ENCODE measurements at regions not wholly inside any gene's neighbourhood (a gene's known extent, or its start where the extent isn't known, plus 50 kb on each side); places are given as distances from the start of the nearest gene placed in this dataset.
A peak's percentile ranks its signal among the peaks of the same experiment; 100 is the strongest.

DNA sequence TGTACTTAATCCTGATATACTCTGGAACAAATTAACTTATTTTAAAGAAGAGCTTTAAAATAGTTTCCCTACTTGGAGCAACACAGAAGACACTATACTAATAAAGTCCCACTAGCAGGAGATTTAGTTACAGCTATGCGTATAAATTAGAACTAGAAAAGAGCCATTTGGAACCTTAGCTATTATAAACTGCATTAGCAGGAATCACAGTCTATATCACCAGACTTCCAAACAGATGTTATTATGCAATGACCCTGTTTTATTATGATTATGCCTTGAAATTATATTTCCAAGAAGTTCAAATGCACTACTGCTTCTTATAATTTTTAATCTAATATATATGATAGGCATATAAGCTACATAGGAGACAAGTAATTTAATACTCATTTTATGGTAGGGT lies 95.5 kb upstream of the WDR44 start:
- Histone ChIP-seq H3K27me3 (ENCODE audit: control insufficient read depth, insufficient read depth, low read length) (no peaks in the 10 kb centered on the region), H3K36me3 (ENCODE audit: control insufficient read depth, insufficient read depth, low read length) (no peaks in the 10 kb centered on the region), H3K4me3 (ENCODE audit: low read depth, low read length) (no peak overlapping the region)
- CTCF ChIA-PET, result no interaction called here
- TF ChIP-seq, protein P1, sequence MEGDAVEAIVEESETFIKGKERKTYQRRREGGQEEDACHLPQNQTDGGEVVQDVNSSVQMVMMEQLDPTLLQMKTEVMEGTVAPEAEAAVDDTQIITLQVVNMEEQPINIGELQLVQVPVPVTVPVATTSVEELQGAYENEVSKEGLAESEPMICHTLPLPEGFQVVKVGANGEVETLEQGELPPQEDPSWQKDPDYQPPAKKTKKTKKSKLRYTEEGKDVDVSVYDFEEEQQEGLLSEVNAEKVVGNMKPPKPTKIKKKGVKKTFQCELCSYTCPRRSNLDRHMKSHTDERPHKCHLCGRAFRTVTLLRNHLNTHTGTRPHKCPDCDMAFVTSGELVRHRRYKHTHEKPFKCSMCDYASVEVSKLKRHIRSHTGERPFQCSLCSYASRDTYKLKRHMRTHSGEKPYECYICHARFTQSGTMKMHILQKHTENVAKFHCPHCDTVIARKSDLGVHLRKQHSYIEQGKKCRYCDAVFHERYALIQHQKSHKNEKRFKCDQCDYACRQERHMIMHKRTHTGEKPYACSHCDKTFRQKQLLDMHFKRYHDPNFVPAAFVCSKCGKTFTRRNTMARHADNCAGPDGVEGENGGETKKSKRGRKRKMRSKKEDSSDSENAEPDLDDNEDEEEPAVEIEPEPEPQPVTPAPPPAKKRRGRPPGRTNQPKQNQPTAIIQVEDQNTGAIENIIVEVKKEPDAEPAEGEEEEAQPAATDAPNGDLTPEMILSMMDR (IDR thresholded peaks at IDR 0.05; ENCODE audit: insufficient read depth, low read depth, low read length), result no peak
- POLR2A ChIA-PET, result interaction anchor here (0.7 kb wide), 1 partner anchor 205 kb away, joined by 3 read pairs; no protein-coding TSS in a partner anchor
- no peak for DNase-seq (ENCODE audit: low read depth)

DNA sequence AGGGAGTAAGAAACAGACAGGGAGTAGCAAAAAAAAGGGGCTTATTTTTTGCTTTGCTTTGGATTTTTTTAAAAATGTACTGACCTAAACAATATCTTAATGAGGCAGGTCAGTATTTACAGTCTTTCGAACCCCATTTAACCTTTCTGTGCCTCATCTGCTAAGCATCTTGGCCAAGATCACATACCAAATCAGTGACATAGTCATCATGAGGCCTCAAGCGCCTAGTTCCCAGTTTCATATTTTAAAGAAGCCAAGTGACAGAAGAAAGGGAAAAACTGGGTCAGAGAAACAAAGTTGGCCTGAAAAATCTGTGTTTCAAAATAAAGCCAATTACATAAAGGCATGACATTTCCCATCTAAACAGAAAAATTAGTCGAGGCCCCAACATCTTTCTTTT lies 94.6 kb upstream of the WDR44 start:
- DNase-seq (ENCODE audit: low read depth), result peak; percentile 27
- no peaks in the 10 kb centered on the region for H3K36me3 ChIP-seq (ENCODE audit: control insufficient read depth, insufficient read depth, low read length)
- ChIA-PET POLR2A (no interaction called here), CTCF (no interaction called here)
- TF ChIP-seq, protein P1 (IDR thresholded peaks at IDR 0.05; ENCODE audit: insufficient read depth, low read depth, low read length), result no peak
- H3K4me3 ChIP-seq (ENCODE audit: low read depth, low read length), result no peak overlapping the region
- H3K27me3 ChIP-seq (ENCODE audit: control insufficient read depth, insufficient read depth, low read length), result no peaks in the 10 kb centered on the region

DNA sequence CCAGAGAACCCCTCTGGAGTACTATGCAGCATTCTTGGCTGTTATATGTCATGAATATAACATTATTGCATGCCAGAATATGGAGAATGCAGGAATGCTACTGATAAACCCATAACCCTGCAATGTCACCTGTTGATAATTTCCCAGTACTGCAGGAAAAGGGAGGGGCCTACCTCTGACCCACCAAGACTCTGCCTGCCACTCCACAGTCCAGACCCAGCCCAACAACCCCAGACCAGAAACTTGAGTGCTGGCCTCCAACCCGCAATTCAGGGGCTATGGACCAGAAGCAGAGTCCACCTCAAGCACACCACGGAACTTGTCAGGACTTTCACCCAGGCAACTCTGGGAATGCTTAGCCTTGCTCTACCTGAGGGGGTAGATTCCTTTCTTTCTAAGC lies 92.9 kb upstream of the WDR44 start:
- no peaks in the 10 kb centered on the region for H3K27me3 ChIP-seq (ENCODE audit: control insufficient read depth, insufficient read depth, low read length)
- no peak overlapping the region for H3K4me3 ChIP-seq (ENCODE audit: low read depth, low read length)
- no peaks in the 10 kb centered on the region for H3K36me3 ChIP-seq (ENCODE audit: control insufficient read depth, insufficient read depth, low read length)
- ChIA-PET CTCF (no interaction called here), POLR2A (no interaction called here)
- TF ChIP-seq, protein P1 (IDR thresholded peaks at IDR 0.05; ENCODE audit: insufficient read depth, low read depth, low read length), result no peak
- no peak for DNase-seq (ENCODE audit: low read depth)

DNA sequence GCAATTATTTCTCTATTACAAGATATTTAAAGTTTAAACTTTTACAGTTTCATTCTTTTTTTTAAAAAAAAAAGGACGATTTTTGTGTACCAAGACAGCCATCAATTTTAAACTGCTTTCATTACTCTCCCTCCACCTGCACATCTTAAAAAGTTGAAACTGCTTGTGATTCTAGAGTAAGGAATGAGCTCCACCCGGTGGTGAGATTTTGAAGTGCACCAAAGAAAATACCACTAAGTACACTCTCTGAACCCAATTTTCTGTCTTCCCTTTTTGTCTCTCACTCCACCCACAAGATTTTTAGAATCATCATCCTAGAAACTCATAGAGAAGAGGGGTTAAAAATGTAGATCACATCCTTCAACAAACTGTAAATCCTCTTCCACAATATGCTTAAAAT lies 91.3 kb upstream of the WDR44 start:
- TF ChIP-seq, protein P1 (IDR thresholded peaks at IDR 0.05; ENCODE audit: insufficient read depth, low read depth, low read length), result peak; percentile 57
- Histone ChIP-seq H3K4me3 (ENCODE audit: low read depth, low read length) (no peak overlapping the region), H3K36me3 (ENCODE audit: control insufficient read depth, insufficient read depth, low read length) (no peaks in the 10 kb centered on the region), H3K27me3 (ENCODE audit: control insufficient read depth, insufficient read depth, low read length) (no peaks in the 10 kb centered on the region)
- ChIA-PET CTCF (interaction anchor here (0.6 to 1.5 kb wide), 8 partner anchors 15 to 1765 kb away, joined by 3 to 8 read pairs (median 3); no protein-coding TSS in a partner anchor), POLR2A (no interaction called here)
- DNase-seq (ENCODE audit: low read depth), result no peak

DNA sequence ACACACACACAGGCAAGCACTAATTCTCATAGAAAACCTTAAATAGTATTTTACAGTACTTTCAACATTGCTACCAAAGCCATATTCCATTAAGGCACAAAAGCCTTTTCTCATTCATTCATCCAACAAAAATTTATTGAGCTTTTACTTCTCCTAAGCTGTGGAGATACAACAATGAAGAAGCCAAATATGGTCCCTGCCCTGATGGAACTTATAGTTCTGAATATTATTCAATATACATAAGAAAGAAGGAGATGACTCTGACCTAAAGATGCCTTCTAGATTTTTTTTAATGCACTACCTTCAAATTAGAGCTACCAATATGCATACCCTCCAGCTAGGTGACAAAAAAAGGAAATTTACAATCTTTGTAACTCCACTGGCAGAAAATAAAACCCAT lies 90.0 kb upstream of the WDR44 start:
- TF ChIP-seq, protein P1 (IDR thresholded peaks at IDR 0.05; ENCODE audit: insufficient read depth, low read depth, low read length), result no peak
- DNase-seq (ENCODE audit: low read depth), result no peak
- CTCF ChIA-PET, result interaction anchor here (0.7 to 1.2 kb wide), 2 partner anchors 9 to 19 kb away, joined by 3 read pairs; no protein-coding TSS in a partner anchor
- POLR2A ChIA-PET, result no interaction called here
- Histone ChIP-seq H3K27me3 (ENCODE audit: control insufficient read depth, insufficient read depth, low read length) (no peaks in the 10 kb centered on the region), H3K4me3 (ENCODE audit: low read depth, low read length) (no peak overlapping the region), H3K36me3 (ENCODE audit: control insufficient read depth, insufficient read depth, low read length) (no peaks in the 10 kb centered on the region)

Data from BJ (cell line).